H9 (cell line): ENCODE measurements at regions not wholly inside any gene's neighbourhood (a gene's known extent, or its start where the extent isn't known, plus 50 kb on each side); places are given as distances from the start of the nearest gene placed in this dataset.

Source experiments
- DNase-seq: peaks from one replicate; pipeline ENCODE4 v3.0.0-alpha.2; 2017
- H2AFZ ChIP-seq: one replicate; pipeline ENCODE4 v1.6.1; 2013; ENCODE audit warnings: mild to moderate bottlenecking, low read length, control low read depth, moderate library complexity
- H2AK5ac ChIP-seq: 2 replicates; pipeline ENCODE4 v1.6.1; 2013; ENCODE audit warnings: low read length, control low read depth, mixed read lengths; ENCODE audit not compliant: insufficient read length
- H2BK120ac ChIP-seq: one replicate; pipeline ENCODE4 v1.6.1; 2013; ENCODE audit warnings: low read depth, mild to moderate bottlenecking, low read length, control low read depth, inconsistent platforms; ENCODE audit not compliant: poor library complexity, severe bottlenecking
- H2BK12ac ChIP-seq: 2 replicates; pipeline ENCODE4 v1.6.1; 2013; ENCODE audit warnings: low read length, control low read depth, mixed read lengths, low read depth; ENCODE audit not compliant: insufficient read length
- H2BK15ac ChIP-seq: 2 replicates; pipeline ENCODE4 v1.6.1; 2013; ENCODE audit warnings: low read depth, low read length, control low read depth
- H2BK20ac ChIP-seq: one replicate; pipeline ENCODE4 v1.6.1; 2013; ENCODE audit warnings: low read depth, mild to moderate bottlenecking, low read length, control low read depth, inconsistent platforms; ENCODE audit not compliant: poor library complexity, severe bottlenecking
- H2BK5ac ChIP-seq: 2 replicates; pipeline ENCODE4 v1.6.1; 2013; ENCODE audit warnings: low read length, control low read depth, mixed read lengths; ENCODE audit not compliant: insufficient read length
- H3K14ac ChIP-seq: 2 replicates; pipeline ENCODE4 v1.6.1; 2013; ENCODE audit warnings: low read length, control low read depth; ENCODE audit not compliant: insufficient read depth
- H3K18ac ChIP-seq: 2 replicates; pipeline ENCODE4 v1.6.1; 2013; ENCODE audit warnings: low read depth, mild to moderate bottlenecking, mixed read lengths, low read length, control low read depth; ENCODE audit not compliant: insufficient read length
- H3K23ac ChIP-seq: 2 replicates; pipeline ENCODE4 v1.6.1; 2013; ENCODE audit warnings: low read length, control low read depth, mixed read lengths, low read depth; ENCODE audit not compliant: insufficient read length
- H3K23me2 ChIP-seq: 2 replicates; pipeline ENCODE4 v1.6.1; 2013; ENCODE audit warnings: low read depth, mild to moderate bottlenecking, mixed read lengths, low read length, control low read depth; ENCODE audit not compliant: insufficient read length, poor library complexity, severe bottlenecking
- H3K27ac ChIP-seq: 2 replicates; pipeline ENCODE4 v1.5.1; 2013; ENCODE audit warnings: low read length, control low read depth, mixed read lengths, low read depth; ENCODE audit not compliant: insufficient read length
- H3K27me3 ChIP-seq: 2 replicates; pipeline ENCODE4 v1.6.1; 2013; ENCODE audit warnings: low read length, control low read depth, inconsistent platforms; ENCODE audit not compliant: insufficient read depth
- H3K4ac ChIP-seq: 2 replicates; pipeline ENCODE4 v1.6.1; 2013; ENCODE audit warnings: low read depth, mild to moderate bottlenecking, control low read depth, inconsistent platforms, low read length, moderate library complexity
- H3K4me1 ChIP-seq: 2 replicates; pipeline ENCODE4 v1.6.1; 2013; ENCODE audit warnings: low read length, control low read depth, inconsistent platforms; ENCODE audit not compliant: insufficient read depth
- H3K4me2 ChIP-seq: 2 replicates; pipeline ENCODE4 v1.6.1; 2013; ENCODE audit warnings: low read length, control low read depth, mixed read lengths; ENCODE audit not compliant: insufficient read length, insufficient read depth
- H3K56ac ChIP-seq: 2 replicates; pipeline ENCODE4 v1.6.1; 2013; ENCODE audit warnings: low read depth, mild to moderate bottlenecking, mixed read lengths, low read length, control low read depth; ENCODE audit not compliant: insufficient read length
- H3K79me1 ChIP-seq: 2 replicates; pipeline ENCODE4 v1.6.1; 2013; ENCODE audit warnings: low read depth, mild to moderate bottlenecking, moderate library complexity, low read length, control low read depth, inconsistent platforms; ENCODE audit not compliant: insufficient read depth, poor library complexity, severe bottlenecking
- H3K79me2 ChIP-seq: 2 replicates; pipeline ENCODE4 v1.6.1; 2013; ENCODE audit warnings: low read length, control low read depth, inconsistent platforms; ENCODE audit not compliant: insufficient read depth
- H3K9ac ChIP-seq: 2 replicates; pipeline ENCODE4 v1.6.1; 2013; ENCODE audit warnings: low read length, control low read depth, mixed read lengths; ENCODE audit not compliant: insufficient read length; ENCODE audit errors: extremely low read depth
- H3K9me3 ChIP-seq: one replicate; pipeline ENCODE4 v1.6.1; 2013; ENCODE audit warnings: low read depth, low read length, inconsistent platforms; ENCODE audit not compliant: control insufficient read depth
- H3T11ph ChIP-seq: one replicate; pipeline ENCODE4 v1.6.1; 2013; ENCODE audit warnings: mild to moderate bottlenecking, low read length, control low read depth, inconsistent platforms
- H4K20me1 ChIP-seq: one replicate; pipeline ENCODE4 v1.6.1; 2013; ENCODE audit not compliant: control insufficient read depth, insufficient read length, insufficient read depth
- H4K5ac ChIP-seq: 2 replicates; pipeline ENCODE4 v1.6.1; 2013; ENCODE audit warnings: low read depth, mild to moderate bottlenecking, mixed read lengths, low read length, control low read depth; ENCODE audit not compliant: insufficient read length
- H4K8ac ChIP-seq: replicated peaks from 2 replicates; pipeline ENCODE4 v1.6.1; 2013; ENCODE audit warnings: low read length, control low read depth, mixed read lengths, low read depth; ENCODE audit not compliant: insufficient read length
- H4K91ac ChIP-seq: 2 replicates; pipeline ENCODE4 v1.6.1; 2013; ENCODE audit warnings: low read depth, mild to moderate bottlenecking, moderate library complexity, mixed read lengths, low read length, control low read depth; ENCODE audit not compliant: insufficient read length
- H3K27ac Mint-ChIP-seq, 3 experiments: 2 replicates in 2 of 3; 3 replicates in 1 of 3; pipeline ENCODE4 v1.8.0; 2020 to 2021; ENCODE audit warnings: mixed read lengths in 3 of 3, mild to moderate bottlenecking in 1 of 3, moderate library complexity in 1 of 3
- H3K27me3 Mint-ChIP-seq: 2 replicates; pipeline ENCODE4 v1.8.0; 2021; ENCODE audit warnings: low read depth, mild to moderate bottlenecking, moderate library complexity, mixed read lengths
- H3K36me3 Mint-ChIP-seq, 3 experiments: 2 replicates in 2 of 3; 3 replicates in 1 of 3; pipeline ENCODE4 v1.8.0; 2020 to 2021; ENCODE audit warnings: low read depth in 3 of 3, mixed read lengths in 3 of 3; ENCODE audit not compliant: insufficient read depth in 1 of 3
- H3K4me1 Mint-ChIP-seq, 2 experiments: 2 replicates each; pipeline ENCODE4 v1.8.0; 2020; ENCODE audit warnings: mixed read lengths in 2 of 2
- H3K4me3 Mint-ChIP-seq, 2 experiments: 2 replicates in 1 of 2; 3 replicates in 1 of 2; pipeline ENCODE4 v1.8.0; 2020 to 2021; ENCODE audit warnings: mild to moderate bottlenecking in 2 of 2, mixed read lengths in 2 of 2, moderate library complexity in 1 of 2
- H3K9me3 Mint-ChIP-seq, 2 experiments: 2 replicates in 1 of 2; 3 replicates in 1 of 2; pipeline ENCODE4 v1.8.0; 2020; ENCODE audit warnings: mild to moderate bottlenecking in 2 of 2, mixed read lengths in 2 of 2, moderate library complexity in 1 of 2
- CTCF ChIP-seq: fragments of 200-600 bp; sonication (generic); conservative IDR thresholded peaks from 3 replicates; pipeline ENCODE4 v1.8.0; 2021; ENCODE audit warnings: antibody characterized with exemption, mild to moderate bottlenecking
- WGBS: extraction: QIAGEN DNeasy Blood & Tissue Kit; methylation state at CpG from one replicate; pipeline ENCODE4 v1.1.7; 2013; ENCODE audit warnings: missing lambda C conversion rate, low lambda C conversion rate, mixed read lengths; ENCODE audit not compliant: insufficient read length; ENCODE audit errors: extremely low coverage; 5-methylcytosine and 5-hydroxymethylcytosine counted together

DNA sequence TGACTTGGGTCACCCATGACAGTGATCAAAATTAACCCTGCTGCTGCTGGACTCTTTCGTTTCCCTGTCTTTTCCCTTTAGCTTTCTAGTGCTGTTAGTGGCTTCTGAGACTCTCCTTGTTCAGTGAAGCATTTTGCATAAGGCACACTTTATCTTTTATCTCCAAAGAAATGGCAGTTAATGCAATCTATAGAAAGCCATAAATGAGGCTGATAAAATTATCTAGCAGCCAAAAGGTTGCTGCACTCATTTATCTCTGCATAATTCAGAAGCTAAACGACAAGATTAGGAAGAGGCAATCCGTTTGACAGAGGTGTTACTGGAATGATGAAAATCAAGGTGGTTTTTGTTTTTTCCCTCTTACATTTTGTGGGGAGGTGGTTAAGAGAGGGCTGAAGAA lies 1109.5 kb upstream of the EEF2KMT start:
- Histone ChIP-seq H2BK20ac (no peak overlapping the region), H2BK120ac (no peak overlapping the region), H3K4me2 (no peak overlapping the region), H3K9ac (no peak overlapping the region), H4K20me1 (no peaks in the 10 kb centered on the region), H3K23ac (no peak overlapping the region), H2AFZ (no peak overlapping the region), H3K9me3 (no peaks in the 10 kb centered on the region), H3K18ac (no peak overlapping the region), H2BK12ac (no peak overlapping the region), H4K91ac (no peak overlapping the region), H3K23me2 (no peaks in the 10 kb centered on the region), H4K5ac (no peak overlapping the region), H3K79me1 (no peaks in the 10 kb centered on the region), H3K56ac (no peak overlapping the region), H3K4me1 (peaks cover 2% of the 10 kb centered on the region; the same call in 1 of the 2 replicates), H3K27me3 (no peaks in the 10 kb centered on the region), H2AK5ac (no peak overlapping the region), H3K4ac (no peak overlapping the region), H2BK15ac (no peak overlapping the region), H3K27ac (no peak overlapping the region), H3K14ac (no peak overlapping the region), H3K79me2 (no peaks in the 10 kb centered on the region), H3T11ph (no peak overlapping the region), H4K8ac (no peak overlapping the region), H2BK5ac (no peak overlapping the region)
- no peak overlapping the region for H3K27ac Mint-ChIP-seq
- peaks cover 28 to 32% of the 10 kb centered on the region in 2 experiments for H3K4me1 Mint-ChIP-seq
- no peak for TF ChIP-seq CTCF
- H3K9me3 Mint-ChIP-seq: peaks cover 0 to 6% of the 10 kb centered on the region in 2 experiments; a peak in 1 of 5 replicates
- no peaks in the 10 kb centered on the region; the same call in 1 of the 2 replicates for H3K27me3 Mint-ChIP-seq
- no CpG with 5 or more reads among the region's 3 CpGs for WGBS
- peaks cover 5 to 11% (median 6%) of the 10 kb centered on the region in 3 experiments; a peak in 5 of 7 replicates for H3K36me3 Mint-ChIP-seq
- no peak for DNase-seq
- H3K4me3 Mint-ChIP-seq: no peak overlapping the region
